ENCODE measurements at regions not wholly inside any gene's neighbourhood (a gene's known extent, or its start where the extent isn't known, plus 50 kb on each side); places are given as distances from the start of the nearest gene placed in this dataset.

DNA sequence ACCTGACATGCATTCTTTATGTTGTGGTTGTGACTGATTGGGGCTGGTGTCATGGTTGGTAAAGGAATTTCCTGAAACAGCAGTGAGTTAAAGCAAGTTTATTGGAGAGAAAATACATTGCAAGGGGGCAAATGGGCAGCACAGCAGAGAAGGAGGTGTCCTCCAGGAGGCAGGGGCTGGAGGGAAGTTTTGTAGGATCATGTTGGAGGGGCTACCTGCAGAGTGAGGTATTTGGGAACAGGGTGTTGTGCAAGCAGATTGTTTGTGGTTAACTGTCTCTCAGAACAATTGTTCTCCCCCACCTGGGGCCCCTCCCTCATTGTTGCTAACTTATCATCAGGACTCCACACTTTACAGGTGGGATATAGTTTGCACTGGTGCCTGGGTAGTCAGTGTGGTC is 196.0 kb downstream of the NSUN3 start:
- DNase-seq (ENCODE audit: low read depth in 1 of 2, low spot score in 1 of 2) = no peak

DNA sequence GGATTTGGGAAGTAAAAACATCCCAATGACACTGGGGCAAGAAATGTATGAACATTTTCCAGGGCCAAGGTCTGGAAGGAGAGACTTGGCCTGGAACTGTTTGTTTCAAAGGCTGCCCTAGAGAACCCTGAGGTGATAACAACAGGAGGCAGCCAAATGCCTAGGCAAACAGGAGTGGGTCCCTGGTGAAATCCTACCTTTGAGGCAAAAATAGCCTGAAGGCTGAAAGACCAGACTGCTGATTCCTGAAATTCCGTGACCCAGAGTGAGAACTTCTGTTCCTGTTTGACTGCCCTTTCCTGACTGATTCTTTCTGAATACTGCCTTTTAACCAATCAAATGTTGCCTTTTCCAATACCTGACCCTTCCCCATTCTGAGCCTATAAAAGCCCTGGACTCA is 196.4 kb downstream of the NSUN3 start:
- no peak for DNase-seq (ENCODE audit: low read depth in 1 of 2, low spot score in 1 of 2)

DNA sequence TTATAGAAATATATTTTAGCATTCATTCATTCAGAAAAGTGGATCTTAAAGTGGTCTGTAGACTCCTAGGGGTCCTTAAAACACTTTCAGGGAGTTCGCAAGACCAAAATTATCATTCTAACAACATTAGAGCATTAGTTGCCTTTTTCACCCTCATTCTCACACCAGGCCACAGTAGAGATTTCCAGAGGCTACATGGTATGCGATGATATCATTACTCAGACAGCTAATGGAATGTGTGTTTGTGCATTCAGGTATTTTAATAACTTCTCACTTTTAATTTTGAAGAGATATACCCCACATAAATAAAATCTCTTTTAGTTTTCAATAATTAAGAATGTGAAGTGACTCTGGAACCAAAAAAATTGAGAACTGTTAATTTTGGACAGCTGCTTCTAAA is 206.9 kb downstream of the NSUN3 start:
- no peak for DNase-seq (ENCODE audit: low read depth in 1 of 2, low spot score in 1 of 2)

DNA sequence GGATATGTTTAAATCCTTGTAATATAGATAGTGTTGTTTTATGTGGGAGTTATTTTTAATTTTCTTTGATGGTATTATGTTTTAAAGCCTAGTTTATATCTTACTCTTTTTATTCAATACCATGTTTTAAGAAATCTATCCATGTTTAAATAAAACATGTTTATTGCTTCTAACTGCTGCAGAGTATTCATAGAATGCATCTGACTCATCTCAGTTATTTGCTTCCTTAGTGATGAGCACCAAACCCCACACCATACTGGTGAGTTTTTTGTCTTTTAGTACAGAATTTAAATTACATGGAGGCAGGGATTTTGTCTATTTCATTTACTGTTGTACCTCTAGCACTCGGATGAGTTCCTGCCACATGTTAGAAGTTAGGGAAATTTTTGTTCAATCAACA is 209.2 kb downstream of the NSUN3 start:
- DNase-seq (ENCODE audit: low read depth in 1 of 2, low spot score in 1 of 2) = no peak

DNA sequence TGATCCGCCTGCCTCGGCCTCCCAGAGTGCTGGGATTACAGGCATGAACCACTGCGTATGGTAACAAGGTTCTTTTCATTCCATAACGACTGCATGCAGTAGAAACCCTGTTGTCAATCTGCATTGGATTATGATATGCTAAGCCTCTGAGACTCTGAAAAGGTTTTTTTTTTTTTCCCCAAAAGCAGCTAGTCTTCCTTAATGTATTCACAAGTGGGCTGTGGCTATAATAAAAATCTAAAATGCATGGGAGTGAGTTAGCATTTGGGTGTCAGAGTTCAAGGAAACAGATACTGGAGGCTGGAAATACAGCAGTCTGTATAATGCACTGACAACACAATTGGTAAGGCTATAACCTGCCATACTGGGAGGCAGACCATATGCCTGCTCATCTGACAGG is 218.1 kb downstream of the NSUN3 start:
- no peak for DNase-seq (ENCODE audit: low read depth in 1 of 2, low spot score in 1 of 2)

DNA sequence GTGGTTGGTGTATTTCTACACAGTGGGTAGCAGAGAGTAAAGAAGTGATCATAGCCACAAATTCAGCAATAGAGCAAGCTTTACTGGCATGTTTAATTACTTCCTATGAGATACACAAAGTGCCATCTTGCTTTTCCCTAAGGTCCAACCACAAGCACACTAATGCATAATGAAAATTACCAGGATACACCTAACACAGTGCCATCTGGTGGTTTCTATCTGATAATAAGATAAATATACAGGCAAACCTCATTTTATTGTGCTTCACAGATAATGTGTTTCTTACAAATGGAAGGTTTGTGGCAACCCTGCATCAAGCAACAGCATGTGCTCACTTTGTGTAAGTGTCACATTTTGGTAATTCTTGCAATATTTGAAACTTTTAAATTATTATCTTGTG is 223.0 kb downstream of the NSUN3 start:
- no peak for DNase-seq (ENCODE audit: low read depth in 1 of 2, low spot score in 1 of 2)

DNA sequence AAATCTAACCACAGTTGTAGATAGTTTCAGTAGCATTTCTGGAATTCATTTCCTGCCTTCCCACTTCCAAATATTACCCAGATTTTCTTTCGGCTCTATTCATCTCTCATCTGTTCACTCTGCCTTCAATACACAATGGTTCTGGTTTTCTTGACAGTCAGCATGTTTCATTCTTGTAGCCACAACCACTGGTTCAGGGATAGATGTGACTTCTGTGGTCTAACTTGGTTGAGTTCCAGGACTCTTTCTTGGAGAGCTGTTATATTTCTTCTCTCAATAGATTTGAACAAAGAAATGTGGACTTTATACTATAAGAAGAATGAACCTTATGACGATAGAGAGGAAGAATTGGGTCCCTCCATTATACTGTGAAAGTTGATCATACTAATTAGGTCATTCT is 228.8 kb downstream of the NSUN3 start:
- no peak for DNase-seq (ENCODE audit: low read depth in 1 of 2, low spot score in 1 of 2)

DNA sequence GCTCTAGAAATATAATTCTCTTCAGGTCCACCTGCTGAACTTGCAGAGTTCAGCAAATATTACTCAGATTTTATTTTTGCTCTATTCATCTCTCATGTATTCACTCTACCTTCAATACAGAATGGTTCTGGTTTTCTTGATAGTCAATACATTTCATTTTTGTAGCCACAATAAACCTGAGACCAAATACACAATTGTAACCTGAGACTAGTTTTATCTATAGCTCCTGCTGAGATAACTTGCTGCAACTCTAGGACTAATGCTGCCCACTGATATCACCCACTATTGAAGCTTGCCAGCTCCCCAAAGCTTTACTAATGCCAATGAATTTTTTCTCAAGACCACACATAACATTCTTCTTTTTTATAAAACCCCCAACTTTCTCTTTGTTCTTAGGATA is 229.3 kb downstream of the NSUN3 start:
- DNase-seq (ENCODE audit: low read depth in 1 of 2, low spot score in 1 of 2) = no peak

DNA sequence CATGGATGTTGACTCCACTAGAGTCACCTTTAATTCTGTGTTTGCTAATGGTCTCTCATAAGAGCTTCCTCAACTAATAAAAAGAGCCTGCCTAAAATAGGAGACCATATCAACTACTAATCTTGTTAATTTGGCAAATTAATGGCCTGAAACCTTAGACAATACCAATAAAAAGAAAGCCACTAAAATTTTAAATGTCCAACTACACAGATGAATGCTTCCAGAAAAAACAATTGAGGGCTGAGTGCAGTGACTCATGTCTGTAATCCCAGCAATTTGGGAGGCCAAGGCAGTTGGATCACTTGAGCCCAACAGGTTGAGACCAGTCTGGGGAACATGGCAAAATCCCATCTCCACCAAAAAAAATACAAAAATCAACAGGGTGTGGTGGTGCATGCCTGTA is 230.9 kb downstream of the NSUN3 start:
- no peak for DNase-seq (ENCODE audit: low read depth in 1 of 2, low spot score in 1 of 2)

DNA sequence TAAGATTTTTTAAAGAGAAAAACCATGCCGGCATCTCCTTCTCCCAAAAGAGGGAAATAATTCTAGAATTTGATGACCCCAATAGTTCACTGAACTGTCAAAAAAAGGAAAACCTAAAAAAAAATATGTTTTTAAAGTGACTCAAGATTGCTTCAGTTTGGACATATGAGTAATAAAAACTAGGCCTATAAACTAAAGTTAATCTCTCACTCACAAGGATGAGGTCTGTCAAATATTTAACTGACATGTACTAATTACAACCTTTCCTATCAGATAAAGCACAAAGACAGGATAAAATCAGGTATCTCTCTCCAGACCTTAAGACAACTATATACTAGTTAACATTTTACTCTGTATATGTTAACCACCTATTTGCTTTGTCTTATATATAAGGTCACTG is 231.9 kb downstream of the NSUN3 start:
- no peak for DNase-seq (ENCODE audit: low read depth in 1 of 2, low spot score in 1 of 2)

DNA sequence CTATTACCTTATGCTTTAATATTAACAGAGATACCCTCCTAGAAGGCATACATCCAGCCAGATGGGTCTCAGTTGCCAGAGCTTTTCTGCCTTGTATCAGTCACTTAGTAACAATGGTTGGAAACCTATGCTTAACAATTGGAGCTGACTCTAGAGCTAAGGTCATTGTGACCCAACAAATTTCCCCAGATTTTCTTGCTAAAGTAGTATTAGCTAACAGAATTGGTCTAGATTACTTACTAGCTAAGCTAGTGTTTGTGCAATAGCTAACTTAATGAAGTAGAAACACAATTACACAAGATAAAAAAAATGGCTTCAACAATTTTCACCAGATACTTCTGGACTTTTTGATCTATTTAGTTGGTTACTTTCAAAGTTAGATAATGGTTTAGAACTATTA is 236.9 kb downstream of the NSUN3 start:
- DNase-seq (ENCODE audit: low read depth in 1 of 2, low spot score in 1 of 2) = no peak

DNA sequence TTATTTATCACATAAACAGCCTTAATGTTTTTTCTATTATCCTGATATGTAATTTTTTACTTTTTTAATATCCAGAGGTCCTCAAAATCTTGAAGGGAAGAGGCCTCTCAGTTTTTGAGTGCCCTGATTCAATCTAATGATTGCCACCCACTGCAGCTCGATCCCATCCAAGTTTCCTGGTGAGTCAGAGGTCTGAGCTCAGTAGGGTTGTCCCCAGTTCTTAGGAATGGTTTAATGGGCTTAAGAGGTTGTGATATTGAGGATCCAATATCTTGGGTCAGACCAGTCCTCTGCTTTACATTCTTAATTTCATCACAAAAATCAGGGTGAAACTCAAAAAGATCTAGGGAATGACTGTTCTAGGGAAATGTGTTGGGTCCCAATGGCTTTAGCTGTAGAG is 238.5 kb downstream of the NSUN3 start:
- DNase-seq (ENCODE audit: low read depth in 1 of 2, low spot score in 1 of 2) = no peak

DNA sequence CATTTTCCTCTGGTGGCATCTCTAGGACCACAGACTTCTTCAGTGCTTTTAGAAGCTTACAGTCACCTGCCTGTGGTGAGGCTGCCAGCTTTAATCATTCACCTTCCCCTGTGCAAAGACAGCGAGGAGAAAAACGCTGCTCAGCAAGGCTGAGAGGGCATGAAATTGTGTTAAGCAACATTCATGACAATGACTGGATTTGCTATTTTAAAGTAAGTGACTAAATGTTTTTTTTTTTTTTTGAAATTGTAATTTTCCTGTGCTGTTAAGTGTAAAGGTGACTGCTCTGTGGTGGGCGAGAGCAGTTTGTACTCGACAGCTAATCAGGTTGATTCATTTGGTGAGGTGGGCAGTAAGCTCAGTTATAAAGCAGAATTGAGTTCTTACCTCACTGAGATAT is 240.4 kb downstream of the NSUN3 start:
- DNase-seq (ENCODE audit: low read depth in 1 of 2, low spot score in 1 of 2) = no peak

DNA sequence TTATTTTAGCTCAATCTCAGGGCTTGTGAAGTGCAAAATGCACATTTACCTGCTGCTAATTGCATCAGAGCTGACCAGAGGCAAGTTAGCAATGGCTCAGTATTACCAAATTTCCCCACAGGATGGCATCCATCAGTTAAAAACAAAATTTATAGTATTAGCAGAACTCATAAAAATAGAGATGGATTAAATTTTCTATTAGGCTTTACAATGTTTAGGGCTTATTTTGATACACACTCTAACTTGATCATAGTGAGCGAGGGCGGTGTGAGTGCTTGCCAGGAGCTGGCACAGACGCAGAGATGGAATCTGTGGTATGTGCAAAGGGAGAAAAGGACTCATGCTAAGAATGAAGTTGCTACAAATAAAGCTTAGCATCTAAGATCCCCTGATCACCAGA is 241.0 kb downstream of the NSUN3 start:
- no peak for DNase-seq (ENCODE audit: low read depth in 1 of 2, low spot score in 1 of 2)

DNA sequence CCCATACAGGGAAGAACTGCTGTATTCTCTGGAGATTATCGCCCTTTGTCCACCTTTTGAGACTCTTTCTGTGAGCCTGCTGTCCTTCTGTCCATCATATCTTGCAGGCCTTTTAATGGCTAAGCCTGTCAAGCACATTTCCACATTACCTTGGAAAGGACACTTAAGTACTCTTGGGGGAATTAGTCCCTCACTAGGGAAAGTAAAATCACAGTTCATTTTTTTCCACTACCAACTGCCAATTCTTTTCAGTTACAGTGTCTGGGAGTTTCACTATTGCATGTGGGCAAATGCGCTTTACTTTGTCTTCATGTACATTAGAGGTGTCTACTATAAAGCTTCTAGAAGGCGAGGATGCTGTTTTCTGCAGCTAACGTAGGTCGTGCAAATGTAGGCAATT is 242.1 kb downstream of the NSUN3 start:
- no peak for DNase-seq (ENCODE audit: low read depth in 1 of 2, low spot score in 1 of 2)

DNA sequence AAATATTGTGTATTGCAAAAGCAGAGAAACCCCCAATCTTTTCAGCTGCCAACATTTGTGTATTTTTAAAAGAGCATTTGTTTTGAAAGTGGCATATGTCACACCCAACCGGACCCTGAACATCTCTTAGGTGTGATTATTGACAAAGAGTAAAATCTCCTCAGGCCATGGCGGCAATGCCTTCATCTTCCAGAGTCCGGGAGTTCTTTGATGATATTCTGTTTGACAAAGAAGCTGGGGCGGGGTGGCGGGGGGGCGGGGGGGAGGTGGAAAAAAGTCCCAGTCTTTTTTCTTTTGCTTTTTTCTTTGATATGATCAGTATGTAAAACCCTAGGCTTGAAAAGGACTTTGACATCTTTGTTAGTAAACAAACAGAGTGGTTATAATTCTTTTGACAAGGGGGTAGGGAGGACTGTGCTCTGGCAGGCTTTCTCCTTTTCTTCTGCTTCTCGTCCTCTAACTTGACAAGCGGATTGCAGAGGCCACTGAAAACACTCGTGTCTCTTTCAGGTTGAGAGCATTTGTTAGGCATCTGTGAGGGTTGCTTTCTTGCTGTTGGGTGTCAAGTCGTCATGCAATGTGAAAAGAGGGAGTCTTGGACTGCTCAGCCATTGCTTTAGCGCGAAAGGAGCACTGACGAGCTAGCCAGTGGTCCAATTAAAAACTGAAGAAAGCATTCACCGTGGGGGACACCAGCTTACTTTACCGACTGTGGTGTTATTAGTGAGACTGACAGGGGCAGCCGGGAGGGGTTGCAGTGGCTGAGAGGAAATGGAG is 243.2 kb downstream of the NSUN3 start:
- no peak for DNase-seq (ENCODE audit: low read depth in 1 of 2, low spot score in 1 of 2)

DNA sequence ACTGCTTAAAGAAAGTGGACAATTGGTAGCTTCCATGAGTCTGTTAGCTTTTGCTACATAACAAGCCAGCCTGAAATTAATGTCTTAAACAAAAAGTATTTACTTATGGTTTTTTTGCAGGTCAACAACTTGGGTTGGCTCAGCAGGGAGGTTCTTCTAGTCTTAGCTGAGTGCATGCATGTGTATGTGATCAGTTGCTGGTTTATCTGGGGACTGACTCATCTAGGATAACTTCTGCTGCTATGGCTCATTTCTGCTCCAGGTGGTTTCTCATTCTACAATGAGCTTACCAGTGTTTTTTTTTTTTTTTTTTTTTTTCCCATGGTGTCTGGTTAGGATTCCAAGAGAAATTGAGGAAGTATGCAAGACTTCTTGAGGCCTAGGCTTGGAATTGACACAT is 244.7 kb downstream of the NSUN3 start:
- DNase-seq (ENCODE audit: low read depth in 1 of 2, low spot score in 1 of 2) = no peak

DNA sequence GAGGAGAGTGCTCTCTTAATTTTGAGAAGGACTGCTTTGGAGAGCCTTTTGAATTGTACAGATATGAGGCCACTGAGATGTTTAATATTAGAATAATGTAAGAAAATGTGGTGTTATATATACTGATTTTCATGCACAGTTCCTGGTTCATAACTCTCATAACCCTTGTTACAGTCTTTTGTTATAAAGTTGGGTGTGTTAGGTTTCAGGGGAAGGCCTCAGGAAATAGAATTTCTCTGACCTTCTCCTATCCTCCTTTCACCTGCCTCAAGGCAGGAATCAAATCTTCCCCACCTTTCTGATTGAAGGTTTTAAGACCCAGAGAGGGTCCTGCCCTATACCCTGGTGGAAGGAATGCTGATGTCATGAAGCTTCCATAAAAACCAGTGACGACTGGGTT is 245.9 kb downstream of the NSUN3 start:
- no peak for DNase-seq (ENCODE audit: low read depth in 1 of 2, low spot score in 1 of 2)

DNA sequence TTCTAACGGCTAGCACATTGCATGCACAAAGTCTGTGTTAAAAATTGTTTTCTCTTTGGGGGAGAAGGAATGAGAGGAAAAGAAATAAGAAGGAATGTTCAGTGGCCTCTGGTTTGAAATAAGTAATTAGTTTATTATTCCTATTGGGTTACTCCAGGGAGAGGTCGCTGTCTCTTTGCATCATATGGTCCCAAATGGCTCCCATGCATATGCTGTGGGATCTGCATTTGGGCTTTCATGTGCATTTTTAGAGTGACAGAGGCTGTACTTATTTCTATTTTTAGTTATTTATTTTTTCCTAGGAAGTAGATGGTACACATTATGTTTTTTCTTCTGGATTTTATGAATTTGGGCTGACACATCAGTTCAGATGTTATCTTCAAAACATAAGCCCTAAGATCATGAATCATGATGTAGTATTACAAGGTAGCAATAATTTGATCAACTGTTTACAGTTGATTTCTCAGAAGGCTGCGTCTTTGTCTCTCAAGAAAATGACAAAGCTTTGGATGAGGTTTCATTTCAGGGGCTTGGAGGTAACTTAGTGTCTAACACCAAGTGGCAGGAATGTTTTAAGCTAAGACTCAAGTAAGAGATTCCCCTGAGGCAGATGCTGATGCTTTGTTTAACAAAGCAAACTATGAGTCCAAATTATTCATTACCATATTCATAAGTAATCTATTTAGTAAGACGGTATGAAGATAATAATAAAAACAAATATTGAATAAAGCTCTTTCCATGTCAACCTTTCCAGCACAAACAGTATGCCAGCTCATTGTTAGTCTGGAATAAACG is 247.7 kb downstream of the NSUN3 start:
- no peak for DNase-seq (ENCODE audit: low read depth in 1 of 2, low spot score in 1 of 2)

DNA sequence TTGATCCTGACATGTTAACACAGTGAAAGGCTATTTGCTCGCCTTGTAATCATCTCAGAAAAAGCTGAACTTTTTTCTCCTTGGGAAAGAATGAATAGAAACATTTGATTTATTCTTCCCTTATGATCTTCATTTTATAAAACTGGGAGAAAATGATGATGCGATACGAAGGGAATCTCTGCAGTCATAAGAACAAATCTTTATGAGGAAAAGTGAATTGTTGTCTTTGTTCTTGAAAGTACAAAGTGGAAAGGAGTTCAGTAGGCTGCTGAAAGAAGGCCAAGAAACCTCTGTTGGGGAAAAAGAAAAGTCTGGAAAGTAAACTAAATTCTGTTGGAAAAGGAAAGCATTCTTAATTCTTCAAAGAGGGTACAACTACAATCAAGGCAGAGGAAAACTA is 248.8 kb downstream of the NSUN3 start:
- no peak for DNase-seq (ENCODE audit: low read depth in 1 of 2, low spot score in 1 of 2)

DNA sequence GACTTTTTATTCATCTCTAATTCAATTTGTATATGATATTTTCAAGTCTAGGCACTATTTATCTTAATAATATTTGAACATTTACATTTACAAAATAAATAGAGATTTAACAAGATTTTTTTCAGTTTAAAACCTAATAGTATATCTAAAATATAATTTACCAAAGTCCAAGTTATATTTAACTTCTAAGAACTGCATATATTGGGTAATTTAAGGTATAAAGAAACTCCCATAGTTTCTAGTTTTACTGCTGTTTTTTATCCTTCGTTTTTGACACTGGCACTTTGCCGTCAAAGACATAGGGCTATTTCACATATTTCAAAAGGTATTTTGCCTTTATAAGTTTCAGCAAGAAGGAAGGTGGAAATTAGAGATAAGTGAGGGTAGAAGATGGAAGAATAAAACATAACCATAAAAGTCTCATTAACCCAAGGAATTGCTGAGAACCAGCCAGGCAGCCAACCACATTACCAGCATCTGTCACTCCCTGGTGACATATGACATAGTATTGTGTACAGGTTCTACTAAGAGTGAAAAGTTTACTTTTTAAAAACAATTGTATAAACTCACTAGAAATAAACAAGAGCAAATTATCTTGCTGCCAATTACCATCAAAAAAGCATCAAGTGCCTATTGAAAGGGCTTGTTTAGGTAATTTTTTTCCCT is 251.5 kb downstream of the NSUN3 start:
- DNase-seq (ENCODE audit: low read depth in 1 of 2, low spot score in 1 of 2) = no peak

DNA sequence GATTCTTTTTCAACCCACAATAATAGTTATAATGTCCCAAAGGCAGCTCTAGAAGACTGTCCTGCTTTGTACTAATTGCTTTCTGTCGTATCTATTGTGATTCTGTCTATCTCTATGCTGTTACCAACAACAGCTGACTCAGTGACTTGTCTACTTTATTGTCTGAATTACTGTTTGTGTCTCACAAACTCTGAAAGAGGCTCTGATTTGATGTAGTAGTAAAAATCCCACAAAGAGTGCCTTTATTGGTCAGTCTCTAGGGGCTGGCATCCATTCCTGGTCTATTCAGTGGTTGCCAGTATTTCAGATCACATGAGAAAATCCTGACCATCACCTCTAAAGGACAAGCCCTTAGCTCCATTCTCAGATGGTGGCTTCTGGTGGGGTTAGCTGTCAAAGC is 254.2 kb downstream of the NSUN3 start:
- DNase-seq (ENCODE audit: low read depth in 1 of 2, low spot score in 1 of 2) = no peak
